CD8-positive, alpha-beta memory T cell (primary cell): ENCODE measurements at regions not wholly inside any gene's neighbourhood (a gene's known extent, or its start where the extent isn't known, plus 50 kb on each side); places are given as distances from the start of the nearest gene placed in this dataset.
"Not testable (repeated sequence)": the region's sequence is repeated elsewhere in the genome, so short reads cannot be mapped to it uniquely, and the experiment has no call there.

ENCODE experiments used
- CTCF ChIA-PET: fragments of 350-600 bp; sonication (Branson Sonifier 250); formaldehyde crosslinking; loops from one replicate; lab custom pipeline; 2021; ENCODE audit warnings: antibody characterized with exemption; lab: Charles Lee
- POLR2A ChIA-PET: fragments of 350-600 bp; sonication (Branson Sonifier 250); formaldehyde crosslinking; loops from one replicate; lab custom pipeline; 2021; ENCODE audit warnings: antibody characterized with exemption; lab: Charles Lee
- DNase-seq, 5 donors: peaks; one replicate each; pipeline versions ENCODE4 v3.0.0 to v3.0.0-alpha.2; 2020 to 2022; ENCODE audit warnings: mixed read lengths in 1 of 5
- H3K27ac ChIP-seq: one replicate; pipeline ENCODE4 v1.7.0; 2013; ENCODE audit warnings: low read depth, mild to moderate bottlenecking, low read length, moderate library complexity
- H3K27me3 ChIP-seq: 2 replicates; pipeline ENCODE4 v1.7.0; 2013; ENCODE audit warnings: low read length, mild to moderate bottlenecking; ENCODE audit not compliant: insufficient read depth, poor library complexity, severe bottlenecking
- H3K36me3 ChIP-seq: 2 replicates; pipeline ENCODE4 v1.7.0; 2013; ENCODE audit warnings: mild to moderate bottlenecking, low read length, moderate library complexity; ENCODE audit not compliant: insufficient read depth
- H3K4me1 ChIP-seq: 2 replicates; pipeline ENCODE4 v1.7.0; 2013; ENCODE audit warnings: mild to moderate bottlenecking, low read length, moderate library complexity; ENCODE audit not compliant: insufficient read depth
- H3K4me3 ChIP-seq: 2 replicates; pipeline ENCODE4 v1.7.0; 2013; ENCODE audit warnings: mild to moderate bottlenecking, low read length
- H3K9me3 ChIP-seq: 2 replicates; pipeline ENCODE4 v1.7.0; 2013; ENCODE audit warnings: mild to moderate bottlenecking, low read length
- H3K27ac Mint-ChIP-seq, 8 donors: one replicate each; pipeline ENCODE4 v1.8.0; 2020 to 2021; ENCODE audit warnings: mixed read lengths in 8 of 8, mild to moderate bottlenecking in 6 of 8, inconsistent platforms in 3 of 8, moderate library complexity in 3 of 8
- H3K27me3 Mint-ChIP-seq, 2 donors: one replicate each; pipeline ENCODE4 v1.8.0; 2020 to 2021; ENCODE audit warnings: mixed read lengths in 2 of 2, mild to moderate bottlenecking in 1 of 2, moderate library complexity in 1 of 2
- H3K36me3 Mint-ChIP-seq, 3 donors: one replicate each; pipeline ENCODE4 v1.8.0; 2020 to 2021; ENCODE audit warnings: mixed read lengths in 3 of 3, inconsistent platforms in 1 of 3, mild to moderate bottlenecking in 1 of 3
- H3K4me1 Mint-ChIP-seq, 3 donors: one replicate each; pipeline ENCODE4 v1.8.0; 2020 to 2021; ENCODE audit warnings: mixed read lengths in 3 of 3, inconsistent platforms in 1 of 3, mild to moderate bottlenecking in 1 of 3
- H3K4me3 Mint-ChIP-seq, 7 donors: one replicate each; pipeline ENCODE4 v1.8.0; 2020 to 2021; ENCODE audit warnings: mixed read lengths in 7 of 7, mild to moderate bottlenecking in 6 of 7, moderate library complexity in 4 of 7, inconsistent platforms in 2 of 7
- H3K9me3 Mint-ChIP-seq, 5 donors: one replicate each; pipeline ENCODE4 v1.8.0; 2020 to 2022; ENCODE audit warnings: mixed read lengths in 5 of 5, mild to moderate bottlenecking in 3 of 5, moderate library complexity in 2 of 5, inconsistent platforms in 1 of 5

- Mint-ChIP-seq H3K4me3 (no peak overlapping the region), H3K27ac (no peak overlapping the region), H3K36me3 (no peaks in the 10 kb centered on the region), H3K27me3 (no peaks in the 10 kb centered on the region), H3K4me1 (no peaks in the 10 kb centered on the region), H3K9me3 (peaks cover 1 to 16% (median 10%) of the 10 kb centered on the region in 5 donors)
- Histone ChIP-seq H3K4me3 (no peak overlapping the region), H3K27ac (no peak overlapping the region), H3K27me3 (no peaks in the 10 kb centered on the region), H3K36me3 (no peaks in the 10 kb centered on the region), H3K9me3 (no peaks in the 10 kb centered on the region), H3K4me1 (no peaks in the 10 kb centered on the region)
- DNase-seq = no peak
- CTCF ChIA-PET = no interaction called here
- POLR2A ChIA-PET = no interaction called here
These were observed 1207.6 kb downstream of the OTOL1 start for GRCh38 chr3:162704238-162704637.

DNA sequence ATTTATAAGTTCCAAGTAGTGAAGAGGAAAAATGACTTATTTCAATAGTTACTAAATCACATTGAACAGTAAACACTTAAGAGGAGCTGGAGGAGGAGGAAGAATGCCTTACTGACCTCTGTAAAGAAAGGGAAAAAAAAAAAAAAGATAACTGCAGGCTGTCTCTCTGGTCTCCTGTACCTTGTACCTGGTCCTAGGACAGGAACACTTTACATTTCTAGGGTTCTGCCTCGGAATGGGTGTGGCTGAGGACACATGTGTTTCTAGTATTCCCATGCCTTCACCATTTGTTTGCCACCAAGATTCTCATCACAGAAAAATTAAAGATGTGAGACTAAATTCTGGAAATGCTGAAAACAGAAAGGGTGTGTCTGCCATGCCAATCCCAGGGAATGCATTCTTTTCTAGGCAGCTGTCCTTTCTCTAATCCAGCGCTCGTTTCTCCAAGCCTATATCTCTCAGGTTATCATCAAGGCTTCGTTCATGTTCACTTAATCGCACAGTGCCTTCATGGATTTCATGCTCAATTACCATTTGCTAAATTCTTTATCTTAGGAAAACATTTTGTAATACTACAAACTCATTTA is 1208.3 kb downstream of the OTOL1 start:
- Histone ChIP-seq H3K9me3 (no peaks in the 10 kb centered on the region), H3K27ac (no peak overlapping the region), H3K36me3 (no peaks in the 10 kb centered on the region), H3K27me3 (no peaks in the 10 kb centered on the region), H3K4me1 (no peaks in the 10 kb centered on the region), H3K4me3 (no peak overlapping the region)
- H3K36me3 Mint-ChIP-seq = no peaks in the 10 kb centered on the region
- no peak overlapping the region for H3K4me3 Mint-ChIP-seq
- POLR2A ChIA-PET = no interaction called here
- H3K4me1 Mint-ChIP-seq = no peaks in the 10 kb centered on the region
- peaks cover 1 to 16% (median 10%) of the 10 kb centered on the region in 5 donors for H3K9me3 Mint-ChIP-seq
- CTCF ChIA-PET = no interaction called here
- no peak overlapping the region for H3K27ac Mint-ChIP-seq
- no peak for DNase-seq
- H3K27me3 Mint-ChIP-seq = no peaks in the 10 kb centered on the region

DNA sequence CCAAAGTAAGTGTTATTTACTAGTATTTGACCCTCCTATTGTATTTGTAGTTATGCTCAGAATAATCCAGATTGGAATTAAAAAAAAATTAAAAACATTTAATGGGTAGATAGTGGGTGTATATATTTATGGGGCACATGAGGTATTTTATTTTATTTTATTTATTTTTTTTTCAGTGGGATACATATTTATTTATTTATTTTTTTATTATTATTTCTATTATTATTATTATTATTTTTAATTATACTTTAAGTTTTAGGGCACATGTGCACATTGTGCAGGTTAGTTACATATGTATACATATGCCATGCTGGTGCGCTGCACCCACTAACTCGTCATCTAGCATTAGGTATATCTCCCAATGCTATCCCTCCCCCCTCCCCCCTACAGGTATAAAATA is 1211.8 kb downstream of the OTOL1 start:
- H3K27me3 ChIP-seq, H3K36me3 Mint-ChIP-seq, H3K4me3 Mint-ChIP-seq, H3K36me3 ChIP-seq, H3K9me3 ChIP-seq, H3K27me3 Mint-ChIP-seq, DNase-seq, H3K4me1 Mint-ChIP-seq, H3K4me1 ChIP-seq, POLR2A ChIA-PET, H3K27ac ChIP-seq, H3K4me3 ChIP-seq, CTCF ChIA-PET: not testable (repeated sequence)
- Mint-ChIP-seq H3K9me3 (peaks cover 0 to 16% (median 10%) of the 10 kb centered on the region in 5 donors), H3K27ac (peak overlapping the region in 1 of 8 donors; percentile 29)

- H3K27me3 ChIP-seq, POLR2A ChIA-PET, CTCF ChIA-PET, H3K4me3 ChIP-seq, H3K36me3 Mint-ChIP-seq, H3K27ac ChIP-seq, H3K36me3 ChIP-seq, H3K9me3 ChIP-seq, DNase-seq, H3K4me3 Mint-ChIP-seq, H3K4me1 Mint-ChIP-seq, H3K4me1 ChIP-seq, H3K27me3 Mint-ChIP-seq: not testable (repeated sequence)
- Mint-ChIP-seq H3K27ac (peak overlapping the region in 1 of 8 donors; percentile 29), H3K9me3 (peaks cover 2 to 20% (median 10%) of the 10 kb centered on the region in 5 donors)
These were observed 1212.5 kb downstream of the OTOL1 start for GRCh38 chr3:162708942-162709706.

GRCh38 chr3:162710332-162711112 is 1213.9 kb downstream of the OTOL1 start:
- H3K27ac Mint-ChIP-seq = no peak overlapping the region
- H3K4me1 ChIP-seq = no peaks in the 10 kb centered on the region
- H3K9me3 Mint-ChIP-seq = peaks cover 2 to 20% (median 9%) of the 10 kb centered on the region in 5 donors
- ChIA-PET CTCF (no interaction called here), POLR2A (no interaction called here)
- H3K27me3 Mint-ChIP-seq = peaks cover 0 to 1% of the 10 kb centered on the region in 2 donors
- H3K36me3 Mint-ChIP-seq = no peaks in the 10 kb centered on the region
- H3K9me3 ChIP-seq = no peaks in the 10 kb centered on the region
- DNase-seq = no peak
- no peaks in the 10 kb centered on the region for H3K36me3 ChIP-seq
- no peak overlapping the region for H3K4me3 Mint-ChIP-seq
- no peaks in the 10 kb centered on the region for H3K27me3 ChIP-seq
- H3K4me3 ChIP-seq = no peak overlapping the region
- no peak overlapping the region for H3K27ac ChIP-seq
- no peaks in the 10 kb centered on the region for H3K4me1 Mint-ChIP-seq

DNA sequence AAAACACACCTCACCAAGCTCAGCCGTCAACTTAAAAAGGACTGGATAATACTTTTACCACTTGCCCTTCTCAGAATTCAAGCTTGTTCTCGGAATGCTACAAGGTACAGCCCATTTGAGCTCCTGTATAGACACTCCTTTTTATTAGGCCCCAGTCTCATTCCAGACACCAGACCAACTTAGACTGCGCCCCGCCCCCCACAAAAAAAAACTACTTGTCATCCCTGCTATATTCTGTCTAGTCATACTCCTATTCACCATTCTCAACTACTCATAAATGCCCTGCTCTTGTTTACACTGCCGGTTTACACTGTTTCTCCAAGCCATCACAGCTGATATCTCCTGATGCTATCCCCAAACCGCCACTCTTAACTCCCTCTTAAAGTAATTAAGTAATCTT is 1220.5 kb downstream of the OTOL1 start:
- H3K27ac ChIP-seq, CTCF ChIA-PET, POLR2A ChIA-PET, H3K36me3 Mint-ChIP-seq, H3K27me3 Mint-ChIP-seq, H3K27ac Mint-ChIP-seq, H3K4me3 ChIP-seq, DNase-seq, H3K4me3 Mint-ChIP-seq, H3K4me1 ChIP-seq, H3K9me3 ChIP-seq, H3K36me3 ChIP-seq, H3K27me3 ChIP-seq, H3K4me1 Mint-ChIP-seq: not testable (repeated sequence)
- H3K9me3 Mint-ChIP-seq = peaks cover 0 to 11% (median 2%) of the 10 kb centered on the region in 5 donors

GRCh38 chr3:162718697-162719096 is 1222.1 kb downstream of the OTOL1 start:
- H3K4me1 Mint-ChIP-seq = no peaks in the 10 kb centered on the region
- no peaks in the 10 kb centered on the region for H3K27me3 Mint-ChIP-seq
- no peaks in the 10 kb centered on the region for H3K27me3 ChIP-seq
- H3K4me3 ChIP-seq = no peak overlapping the region
- ChIA-PET CTCF (no interaction called here), POLR2A (no interaction called here)
- H3K9me3 Mint-ChIP-seq = peaks cover 0 to 3% (median 0%) of the 10 kb centered on the region in 5 donors
- H3K27ac Mint-ChIP-seq = no peak overlapping the region
- no peak overlapping the region for H3K4me3 Mint-ChIP-seq
- no peaks in the 10 kb centered on the region for H3K4me1 ChIP-seq
- no peak overlapping the region for H3K27ac ChIP-seq
- H3K9me3 ChIP-seq = no peaks in the 10 kb centered on the region
- H3K36me3 ChIP-seq = no peaks in the 10 kb centered on the region
- DNase-seq = no peak
- no peaks in the 10 kb centered on the region for H3K36me3 Mint-ChIP-seq

GRCh38 chr3:162719684-162720341 is 1223.2 kb downstream of the OTOL1 start:
- H3K27me3 Mint-ChIP-seq = no peaks in the 10 kb centered on the region
- no peaks in the 10 kb centered on the region for H3K4me1 Mint-ChIP-seq
- Histone ChIP-seq H3K36me3 (no peaks in the 10 kb centered on the region), H3K27ac (no peak overlapping the region), H3K4me3 (no peak overlapping the region), H3K27me3 (no peaks in the 10 kb centered on the region), H3K4me1 (no peaks in the 10 kb centered on the region), H3K9me3 (no peaks in the 10 kb centered on the region)
- no peak overlapping the region for H3K27ac Mint-ChIP-seq
- no peak for DNase-seq
- H3K9me3 Mint-ChIP-seq = peaks cover 0 to 2% (median 0%) of the 10 kb centered on the region in 5 donors
- no peak overlapping the region for H3K4me3 Mint-ChIP-seq
- H3K36me3 Mint-ChIP-seq = no peaks in the 10 kb centered on the region
- ChIA-PET POLR2A (no interaction called here), CTCF (no interaction called here)
